Jurkat, Clone E6-1 (cell line): ENCODE measurements at regions not wholly inside any gene's neighbourhood (a gene's known extent, or its start where the extent isn't known, plus 50 kb on each side); places are given as distances from the start of the nearest gene placed in this dataset.
"Not testable (repeated sequence)": the region's sequence is repeated elsewhere in the genome, so short reads cannot be mapped to it uniquely, and the experiment has no call there.

Experiments used
- DNase-seq: peaks from one replicate; pipeline ENCODE4 v3.0.0-alpha.2; 2011; ENCODE audit warnings: low read depth, low spot score
- H3K4me3 ChIP-seq: 2 replicates; pipeline ENCODE4 v1.5.1; 2011; ENCODE audit warnings: mild to moderate bottlenecking, low read length, control low read depth, moderate library complexity

DNA sequence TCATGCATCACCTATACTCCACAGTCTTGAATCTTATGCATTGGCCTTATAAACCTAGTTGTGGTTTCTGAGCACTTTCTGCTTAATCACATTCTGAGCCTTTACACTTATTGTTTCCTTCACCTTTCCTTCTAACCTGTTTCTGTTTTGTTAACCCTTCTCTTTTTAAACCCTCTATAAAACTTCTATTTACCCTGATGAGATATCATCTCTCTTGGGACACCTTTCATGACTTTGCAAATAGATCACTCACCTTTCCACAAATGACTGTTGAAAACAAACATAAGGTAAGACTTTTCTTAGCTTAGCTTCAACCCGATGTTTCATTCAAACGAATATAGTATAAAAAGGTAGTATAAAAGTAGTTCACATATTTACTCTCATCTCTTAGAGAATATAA lies 483.6 kb downstream of the FAM181B start:
- H3K4me3 ChIP-seq = no peak overlapping the region
- DNase-seq = no peak

DNA sequence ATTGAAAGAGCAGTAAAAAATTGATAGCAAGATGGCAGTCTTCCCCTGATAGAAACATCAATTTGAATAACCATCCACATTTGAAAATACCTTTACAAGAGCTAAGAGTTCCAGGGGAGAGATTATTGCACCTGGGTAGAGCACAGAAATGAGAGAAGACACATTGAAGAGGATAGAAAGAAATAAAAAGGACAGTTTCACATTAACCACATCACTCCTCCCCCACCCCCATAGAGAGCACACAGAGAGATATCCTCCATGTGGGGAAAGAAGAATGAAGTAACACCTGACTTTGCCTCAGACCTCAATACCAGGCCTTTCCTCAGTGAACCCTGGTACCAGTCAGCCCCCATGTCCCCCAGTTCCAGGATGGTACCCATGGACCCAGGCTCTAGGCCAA lies 486.7 kb downstream of the FAM181B start:
- no peak for DNase-seq
- no peak overlapping the region for H3K4me3 ChIP-seq

DNA sequence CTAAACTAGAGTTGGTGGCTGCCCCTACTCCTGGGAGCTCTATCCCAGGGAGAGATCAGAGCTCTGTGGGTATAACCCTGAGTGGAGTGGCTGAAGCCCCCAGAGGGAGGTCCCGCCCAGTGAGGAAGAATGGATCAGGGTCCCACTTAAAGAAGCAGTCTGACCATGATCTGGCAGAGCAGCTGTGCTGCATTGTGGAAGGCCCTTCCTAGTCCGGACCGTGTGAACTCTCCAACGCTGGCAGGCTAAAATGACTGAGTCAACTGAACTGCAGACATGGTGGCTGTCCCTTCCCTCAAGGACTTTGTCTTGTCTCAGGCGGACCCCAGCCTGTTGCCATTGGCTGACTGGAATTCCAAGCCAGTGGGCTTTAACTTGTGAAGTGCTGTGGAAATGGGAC lies 494.2 kb downstream of the FAM181B start:
- no peak for DNase-seq
- no peak overlapping the region for H3K4me3 ChIP-seq

DNA sequence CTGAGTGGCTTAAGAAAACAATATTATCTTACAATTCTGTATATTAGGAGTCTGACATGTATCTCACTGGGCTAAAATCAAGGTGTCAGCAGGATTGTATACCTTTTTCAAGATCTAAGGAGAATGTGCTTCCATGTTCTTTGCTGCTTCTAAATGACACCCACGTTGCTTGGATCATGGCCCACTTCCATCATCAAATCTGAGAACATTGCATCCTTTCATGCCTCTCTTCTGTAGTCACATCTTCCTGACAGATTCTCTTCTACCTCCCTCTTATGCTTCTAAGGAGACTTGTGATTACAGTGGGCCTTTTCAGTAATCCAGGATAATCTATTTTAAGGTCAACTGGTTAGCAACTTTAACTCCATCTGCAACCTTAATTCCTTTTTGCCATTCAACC lies 499.4 kb downstream of the FAM181B start:
- DNase-seq = no peak
- H3K4me3 ChIP-seq = no peak overlapping the region

GRCh38 chr11:82233201-82233600 lies 500.5 kb downstream of the FAM181B start:
- no peak overlapping the region for H3K4me3 ChIP-seq
- DNase-seq = no peak

GRCh38 chr11:82229341-82229740 lies 504.3 kb downstream of the FAM181B start:
- peak; percentile 25 for DNase-seq
- no peak overlapping the region for H3K4me3 ChIP-seq

GRCh38 chr11:82225930-82226329 lies 507.7 kb downstream of the FAM181B start:
- DNase-seq = no peak

DNA sequence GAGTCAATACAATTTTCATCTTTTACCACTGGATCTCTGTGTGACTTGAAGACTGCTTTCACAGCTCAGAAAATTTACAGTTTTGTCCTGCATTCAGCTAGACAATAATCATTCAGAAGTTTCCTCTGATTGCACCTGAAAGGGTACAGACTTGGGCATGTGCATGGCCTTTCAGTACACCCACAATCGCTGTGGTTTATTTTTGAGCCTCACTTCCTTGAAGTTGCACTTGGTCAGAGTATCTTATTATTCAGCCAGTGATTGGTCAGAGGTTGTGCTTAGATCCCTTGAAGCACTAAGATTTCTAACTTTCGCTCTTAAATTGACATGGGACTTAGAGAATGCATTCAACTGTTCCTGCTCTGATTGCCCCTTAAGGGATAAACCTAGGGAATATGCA lies 508.2 kb downstream of the FAM181B start:
- no peak overlapping the region for H3K4me3 ChIP-seq
- no peak for DNase-seq

More at GRCh38 chr11:82225930-82226329, 507.7 kb downstream of the FAM181B start:
- no peak overlapping the region for H3K4me3 ChIP-seq

- DNase-seq = no peak
- no peak overlapping the region for H3K4me3 ChIP-seq
Observed at GRCh38 chr11:82216927-82217570, 516.6 kb downstream of the FAM181B start.

DNA sequence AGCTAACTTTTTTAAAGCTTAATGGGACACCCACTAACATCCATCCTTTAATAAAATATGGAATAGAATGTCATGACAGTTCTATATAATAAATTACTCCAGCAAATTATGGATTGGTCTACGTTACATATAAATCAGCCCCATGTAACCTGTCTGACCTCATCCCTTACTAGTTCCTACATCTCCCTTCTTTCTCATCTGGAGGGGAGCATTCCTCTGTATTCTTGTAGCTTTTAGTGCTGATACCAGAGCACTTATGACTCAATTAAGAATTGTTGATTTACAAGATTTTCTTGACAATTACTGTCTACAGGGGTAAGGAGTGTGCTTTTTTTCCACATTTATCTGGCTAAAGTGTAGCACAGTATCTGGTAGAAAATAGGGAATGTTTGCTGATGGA lies 523.7 kb downstream of the FAM181B start:
- no peak overlapping the region for H3K4me3 ChIP-seq
- no peak for DNase-seq

GRCh38 chr11:82195283-82195682 lies 538.4 kb downstream of the FAM181B start:
- no peak for DNase-seq
- H3K4me3 ChIP-seq = no peak overlapping the region

GRCh38 chr11:82194521-82194920 lies 539.1 kb downstream of the FAM181B start:
- no peak for DNase-seq

DNA sequence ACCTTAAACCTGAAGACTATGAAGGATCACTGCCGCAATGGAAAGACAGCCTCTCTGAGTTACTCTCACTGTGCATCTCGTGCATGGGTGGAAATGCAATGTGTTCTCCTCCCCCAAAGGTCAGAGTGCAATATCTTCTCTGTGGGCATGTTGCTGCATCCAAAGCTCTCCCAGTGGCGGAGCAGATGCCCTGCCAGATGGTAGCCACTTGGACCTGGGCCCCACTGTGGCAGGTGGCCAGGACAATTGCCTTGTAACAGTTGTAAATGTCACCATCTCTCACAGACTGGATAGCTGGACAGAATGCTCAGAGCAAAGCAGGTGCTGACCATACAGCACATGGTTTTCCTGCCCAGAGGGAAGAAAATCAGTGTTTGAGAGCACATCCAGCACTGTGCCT lies 542.0 kb downstream of the FAM181B start:
- no peak for DNase-seq
- no peak overlapping the region for H3K4me3 ChIP-seq

More at GRCh38 chr11:82194521-82194920, 539.1 kb downstream of the FAM181B start:
- H3K4me3 ChIP-seq = no peak overlapping the region

- DNase-seq = no peak
Observed at GRCh38 chr11:82185925-82186324, 547.7 kb downstream of the FAM181B start.

GRCh38 chr11:82184966-82185365 lies 548.7 kb downstream of the FAM181B start:
- no peak overlapping the region for H3K4me3 ChIP-seq
- DNase-seq = no peak

More at GRCh38 chr11:82185925-82186324, 547.7 kb downstream of the FAM181B start:
- H3K4me3 ChIP-seq = no peak overlapping the region

DNA sequence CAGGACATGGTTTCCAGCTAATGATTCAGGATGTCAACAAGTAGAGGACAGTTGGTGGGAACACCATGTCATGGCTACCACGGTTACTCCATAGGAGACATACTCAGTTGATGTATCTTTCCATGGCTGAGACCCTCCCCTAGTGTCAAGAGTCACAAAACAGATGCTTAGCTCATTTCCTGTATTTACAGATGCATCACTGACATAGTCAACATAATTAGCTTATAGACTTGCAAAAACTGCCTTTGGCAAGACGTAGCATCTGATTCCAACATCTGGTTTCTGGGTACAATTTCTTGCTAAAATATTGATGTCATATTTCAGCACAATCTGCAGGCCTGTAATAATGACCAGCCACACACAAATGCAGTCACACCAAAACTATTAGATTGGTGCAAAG lies 550.3 kb downstream of the FAM181B start:
- no peak for DNase-seq
- H3K4me3 ChIP-seq = no peak overlapping the region

DNA sequence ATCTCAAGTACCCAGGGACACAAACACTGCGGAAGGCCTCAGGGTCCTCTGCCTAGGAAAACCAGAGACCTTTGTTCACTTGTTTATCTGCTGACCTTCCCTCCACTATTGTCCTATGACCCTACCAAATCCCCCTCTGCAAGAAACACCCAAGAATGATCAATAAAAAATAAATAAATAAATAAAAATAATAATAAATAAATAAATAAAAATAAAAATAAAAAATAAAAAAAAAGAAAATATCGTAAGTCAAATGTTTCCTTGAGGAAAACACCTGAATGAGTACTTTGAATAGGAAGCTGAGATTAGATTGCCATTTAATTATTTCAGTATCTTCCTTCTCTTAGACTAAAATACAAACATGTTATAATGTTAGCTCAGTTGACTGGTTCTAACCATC lies 551.0 kb downstream of the FAM181B start:
- H3K4me3 ChIP-seq, DNase-seq: not testable (repeated sequence)

GRCh38 chr11:82181796-82182195 lies 551.9 kb downstream of the FAM181B start:
- not testable (repeated sequence) for H3K4me3 ChIP-seq, DNase-seq

GRCh38 chr11:82176945-82177344 lies 556.7 kb downstream of the FAM181B start:
- no peak overlapping the region for H3K4me3 ChIP-seq
- DNase-seq = no peak

DNA sequence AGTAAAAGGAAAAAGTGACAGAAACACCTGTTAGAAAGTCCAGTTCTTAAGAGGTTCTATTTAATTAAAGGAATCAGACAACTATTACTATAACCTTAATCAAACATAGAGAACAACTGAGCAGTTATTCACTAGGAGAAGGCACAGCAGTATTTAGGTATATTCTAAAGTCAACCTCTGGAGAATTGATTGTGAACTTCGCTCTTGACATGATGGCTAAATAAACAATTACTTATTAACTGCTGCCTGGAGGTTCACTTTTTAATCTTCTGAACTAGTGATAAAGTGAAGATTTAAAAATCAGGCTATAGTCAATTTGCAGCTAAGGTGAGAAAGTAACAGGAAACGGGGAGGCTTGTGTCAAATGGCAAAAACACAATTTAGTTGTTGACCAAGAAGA lies 557.3 kb downstream of the FAM181B start:
- no peak overlapping the region for H3K4me3 ChIP-seq
- no peak for DNase-seq

- no peak overlapping the region for H3K4me3 ChIP-seq
- DNase-seq = peak; percentile 12
Observed at GRCh38 chr11:82174610-82175009, 559.1 kb downstream of the FAM181B start.
